OCI-LY7 (cell line): ENCODE measurements at regions not wholly inside any gene's neighbourhood (a gene's known extent, or its start where the extent isn't known, plus 50 kb on each side); places are given as distances from the start of the nearest gene placed in this dataset.

Experiments used
- EZH2phosphoT487 ChIP-seq: fragments of 200-600 bp; sonication (generic); IDR thresholded peaks from 2 replicates; pipeline ENCODE4 v1.6.1; 2018; ENCODE audit warnings: low read depth, borderline replicate concordance, mild to moderate bottlenecking, mixed run types, antibody characterized with exemption, low read length, moderate library complexity, mixed read lengths
- TF ChIP-seq, protein P1 (sequence below): fragments of 200-600 bp; sonication (generic); conservative IDR thresholded peaks from 2 replicates; pipeline ENCODE4 v1.5.1; 2014; ENCODE audit warnings: mild to moderate bottlenecking, antibody characterized with exemption, low read length, moderate library complexity, mixed read lengths

GRCh38 chr21:34196996-34197395 is 123.6 kb downstream of the MRPS6 start:
- TF ChIP-seq, protein P1, sequence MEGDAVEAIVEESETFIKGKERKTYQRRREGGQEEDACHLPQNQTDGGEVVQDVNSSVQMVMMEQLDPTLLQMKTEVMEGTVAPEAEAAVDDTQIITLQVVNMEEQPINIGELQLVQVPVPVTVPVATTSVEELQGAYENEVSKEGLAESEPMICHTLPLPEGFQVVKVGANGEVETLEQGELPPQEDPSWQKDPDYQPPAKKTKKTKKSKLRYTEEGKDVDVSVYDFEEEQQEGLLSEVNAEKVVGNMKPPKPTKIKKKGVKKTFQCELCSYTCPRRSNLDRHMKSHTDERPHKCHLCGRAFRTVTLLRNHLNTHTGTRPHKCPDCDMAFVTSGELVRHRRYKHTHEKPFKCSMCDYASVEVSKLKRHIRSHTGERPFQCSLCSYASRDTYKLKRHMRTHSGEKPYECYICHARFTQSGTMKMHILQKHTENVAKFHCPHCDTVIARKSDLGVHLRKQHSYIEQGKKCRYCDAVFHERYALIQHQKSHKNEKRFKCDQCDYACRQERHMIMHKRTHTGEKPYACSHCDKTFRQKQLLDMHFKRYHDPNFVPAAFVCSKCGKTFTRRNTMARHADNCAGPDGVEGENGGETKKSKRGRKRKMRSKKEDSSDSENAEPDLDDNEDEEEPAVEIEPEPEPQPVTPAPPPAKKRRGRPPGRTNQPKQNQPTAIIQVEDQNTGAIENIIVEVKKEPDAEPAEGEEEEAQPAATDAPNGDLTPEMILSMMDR: no peak
- no peak for TF ChIP-seq EZH2phosphoT487
